ENCODE measurements at regions not wholly inside any gene's neighbourhood (a gene's known extent, or its start where the extent isn't known, plus 50 kb on each side); places are given as distances from the start of the nearest gene placed in this dataset.

GRCh38 chr12:126512916-126513913 is 1448.0 kb downstream of the AACS start:
- DNase-seq (ENCODE audit: low spot score): no peak

GRCh38 chr12:126518596-126519200 is 1453.5 kb downstream of the AACS start:
- DNase-seq (ENCODE audit: low spot score): no peak

- no peak for DNase-seq (ENCODE audit: low spot score)
Observed at GRCh38 chr12:126519833-126520232, 1454.6 kb downstream of the AACS start.

- DNase-seq (ENCODE audit: low spot score): no peak
Observed at GRCh38 chr12:126523891-126524290, 1458.7 kb downstream of the AACS start.

GRCh38 chr12:126534495-126534894 is 1469.3 kb downstream of the AACS start:
- no peak for DNase-seq (ENCODE audit: low spot score)

GRCh38 chr12:126534942-126535341 is 1469.7 kb downstream of the AACS start:
- DNase-seq (ENCODE audit: low spot score): no peak

GRCh38 chr12:126535971-126536370 is 1470.7 kb downstream of the AACS start:
- no peak for DNase-seq (ENCODE audit: low spot score)

- DNase-seq (ENCODE audit: low spot score): no peak
Observed at GRCh38 chr12:126537961-126538530, 1472.8 kb downstream of the AACS start.

GRCh38 chr12:126538888-126539287 is 1473.7 kb downstream of the AACS start:
- no peak for DNase-seq (ENCODE audit: low spot score)

- no peak for DNase-seq (ENCODE audit: low spot score)
Observed at GRCh38 chr12:126545411-126545810, 1480.2 kb downstream of the AACS start.

- DNase-seq (ENCODE audit: low spot score): no peak
Observed at GRCh38 chr12:126547905-126548304, 1482.7 kb downstream of the AACS start.

GRCh38 chr12:126551869-126552268 is 1486.6 kb downstream of the AACS start:
- no peak for DNase-seq (ENCODE audit: low spot score)

- no peak for DNase-seq (ENCODE audit: low spot score)
Observed at GRCh38 chr12:126554625-126555024, 1489.4 kb downstream of the AACS start.

- no peak for DNase-seq (ENCODE audit: low spot score)
Observed at GRCh38 chr12:126557659-126558058, 1492.4 kb downstream of the AACS start.

GRCh38 chr12:126558219-126558618 is 1493.0 kb downstream of the AACS start:
- no peak for DNase-seq (ENCODE audit: low spot score)

- DNase-seq (ENCODE audit: low spot score): no peak
Observed at GRCh38 chr12:126558810-126559209, 1493.6 kb downstream of the AACS start.

- DNase-seq (ENCODE audit: low spot score): no peak
Observed at GRCh38 chr12:126567016-126567415, 1501.8 kb downstream of the AACS start.

- DNase-seq (ENCODE audit: low spot score): no peak
Observed at GRCh38 chr12:126569706-126570105, 1504.5 kb downstream of the AACS start.

GRCh38 chr12:126570566-126570965 is 1505.3 kb downstream of the AACS start:
- no peak for DNase-seq (ENCODE audit: low spot score)

- no peak for DNase-seq (ENCODE audit: low spot score)
Observed at GRCh38 chr12:126572170-126572569, 1506.9 kb downstream of the AACS start.

GRCh38 chr12:126581655-126582054 is 1516.4 kb downstream of the AACS start:
- DNase-seq (ENCODE audit: low spot score): no peak

- no peak for DNase-seq (ENCODE audit: low spot score)
Observed at GRCh38 chr12:126582231-126582630, 1517.0 kb downstream of the AACS start.
